H1 (cell line): ENCODE measurements at regions not wholly inside any gene's neighbourhood (a gene's known extent, or its start where the extent isn't known, plus 50 kb on each side); places are given as distances from the start of the nearest gene placed in this dataset.

ENCODE experiments used
- BACH1 ChIP-seq: IDR thresholded peaks from 2 replicates; pipeline ENCODE4 v1.6.1; 2012; ENCODE audit warnings: low read length, improper control_type of control experiment
- CHD1 ChIP-seq: IDR thresholded peaks from 2 replicates; pipeline ENCODE4 v1.6.1; 2012; ENCODE audit warnings: low read depth, low read length, improper control_type of control experiment
- CHD7 ChIP-seq: fragments of 300-600 bp; sonication (generic); IDR thresholded peaks from 2 replicates; pipeline ENCODE4 v1.7.1; 2012; ENCODE audit warnings: low read length, moderate library complexity, mild to moderate bottlenecking, inconsistent platforms; ENCODE audit not compliant: insufficient replicate concordance
- EZH2 ChIP-seq: fragments of 200-600 bp; sonication (generic); IDR thresholded peaks from 2 replicates; pipeline ENCODE4 v1.7.1; 2012; ENCODE audit warnings: low read depth, mild to moderate bottlenecking, moderate library complexity, low read length, inconsistent platforms; ENCODE audit not compliant: severe bottlenecking
- GTF2F1 ChIP-seq: IDR thresholded peaks from 2 replicates; pipeline ENCODE4 v1.6.1; 2012; ENCODE audit warnings: low read depth, low read length, improper control_type of control experiment, borderline replicate concordance
- RNF2 ChIP-seq: fragments of 200-900, 300-1000 bp; sonication (generic); IDR thresholded peaks from 2 replicates; pipeline ENCODE4 v1.7.1; 2016; ENCODE audit warnings: borderline replicate concordance, low read depth, mild to moderate bottlenecking, antibody characterized with exemption, low read length; ENCODE audit not compliant: poor library complexity, severe bottlenecking; ENCODE audit errors: missing control alignments
- SAP30 ChIP-seq: fragments of 300-600 bp; sonication (generic); IDR thresholded peaks from 2 replicates; pipeline ENCODE4 v1.7.1; 2012; ENCODE audit warnings: low read length, moderate library complexity, mild to moderate bottlenecking, inconsistent platforms; ENCODE audit not compliant: insufficient read depth, insufficient replicate concordance
- SIX5 ChIP-seq: IDR thresholded peaks from 2 replicates; pipeline ENCODE4 v1.6.1; 2011; ENCODE audit warnings: mild to moderate bottlenecking, low read depth, low read length
- TCF12 ChIP-seq: IDR thresholded peaks from 2 replicates; pipeline ENCODE4 v1.6.1; 2011; ENCODE audit warnings: low read depth, mild to moderate bottlenecking, low read length

- TF ChIP-seq CHD7: no peak
- no peak for TF ChIP-seq TCF12
- TF ChIP-seq BACH1: no peak
- TF ChIP-seq SIX5: no peak
- no peak for TF ChIP-seq GTF2F1
- no peak for TF ChIP-seq RNF2
- TF ChIP-seq CHD1: no peak
- no peak for TF ChIP-seq EZH2
- no peak for TF ChIP-seq SAP30
Measured at GRCh38 chr13:73351730-73352129, 292.9 kb downstream of the KLF5 start (continued).
